ENCODE measurements at regions not wholly inside any gene's neighbourhood (a gene's known extent, or its start where the extent isn't known, plus 50 kb on each side); places are given as distances from the start of the nearest gene placed in this dataset.

- Histone ChIP-seq H3K4me1 (no peaks in the 10 kb centered on the region), H3K4me3 (no peak overlapping the region), H3K9me3 (no peaks in the 10 kb centered on the region), H3K27ac (no peak overlapping the region), H3K27me3 (no peaks in the 10 kb centered on the region), H3K36me3 (replicated peaks in 1 of 2; ENCODE audit: insufficient read depth in 1 of 2, low read depth in 2 of 2) (no peaks in the 10 kb centered on the region)
- no peak for ATAC-seq
- WGBS, 2 donors: 26 to 35% methylated on average over 1 of the region's 1 CpG
- intact Hi-C loops (cut with DNase I): no loop called here
- no peak for DNase-seq
- TF ChIP-seq POLR2A (IDR thresholded peaks at IDR 0.05): no peak
- TF ChIP-seq, protein P1, sequence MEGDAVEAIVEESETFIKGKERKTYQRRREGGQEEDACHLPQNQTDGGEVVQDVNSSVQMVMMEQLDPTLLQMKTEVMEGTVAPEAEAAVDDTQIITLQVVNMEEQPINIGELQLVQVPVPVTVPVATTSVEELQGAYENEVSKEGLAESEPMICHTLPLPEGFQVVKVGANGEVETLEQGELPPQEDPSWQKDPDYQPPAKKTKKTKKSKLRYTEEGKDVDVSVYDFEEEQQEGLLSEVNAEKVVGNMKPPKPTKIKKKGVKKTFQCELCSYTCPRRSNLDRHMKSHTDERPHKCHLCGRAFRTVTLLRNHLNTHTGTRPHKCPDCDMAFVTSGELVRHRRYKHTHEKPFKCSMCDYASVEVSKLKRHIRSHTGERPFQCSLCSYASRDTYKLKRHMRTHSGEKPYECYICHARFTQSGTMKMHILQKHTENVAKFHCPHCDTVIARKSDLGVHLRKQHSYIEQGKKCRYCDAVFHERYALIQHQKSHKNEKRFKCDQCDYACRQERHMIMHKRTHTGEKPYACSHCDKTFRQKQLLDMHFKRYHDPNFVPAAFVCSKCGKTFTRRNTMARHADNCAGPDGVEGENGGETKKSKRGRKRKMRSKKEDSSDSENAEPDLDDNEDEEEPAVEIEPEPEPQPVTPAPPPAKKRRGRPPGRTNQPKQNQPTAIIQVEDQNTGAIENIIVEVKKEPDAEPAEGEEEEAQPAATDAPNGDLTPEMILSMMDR (IDR thresholded peaks at IDR 0.05): no peak
Observed at GRCh38 chr22:44375451-44375850, 62.7 kb upstream of the SHISAL1 start.

GRCh38 chr22:44373234-44373633, 60.5 kb upstream of the SHISAL1 start:
- no peaks in the 10 kb centered on the region for H3K9me3 ChIP-seq
- 81% methylated on average over 3 of the region's 3 CpGs; no CpG with 5 or more reads in 1 of the 2 donors for WGBS, 2 donors
- ATAC-seq: no peak
- TF ChIP-seq, protein P1 (IDR thresholded peaks at IDR 0.05): no peak
- H3K27me3 ChIP-seq: no peaks in the 10 kb centered on the region
- no peak for DNase-seq
- H3K4me1 ChIP-seq: no peaks in the 10 kb centered on the region
- H3K4me3 ChIP-seq: no peak overlapping the region
- intact Hi-C loops (cut with DNase I): no loop called here
- no peak overlapping the region for H3K27ac ChIP-seq
- no peaks in the 10 kb centered on the region for H3K36me3 ChIP-seq (replicated peaks in 1 of 2; ENCODE audit: insufficient read depth in 1 of 2, low read depth in 2 of 2)

- Histone ChIP-seq H3K4me1 (no peaks in the 10 kb centered on the region), H3K27ac (no peak overlapping the region), H3K9me3 (no peaks in the 10 kb centered on the region), H3K36me3 (replicated peaks in 1 of 2; ENCODE audit: insufficient read depth in 1 of 2, low read depth in 2 of 2) (no peaks in the 10 kb centered on the region), H3K4me3 (no peak overlapping the region), H3K27me3 (no peaks in the 10 kb centered on the region)
- no peak for ATAC-seq
- TF ChIP-seq, protein P1 (IDR thresholded peaks at IDR 0.05): no peak
- no peak for TF ChIP-seq POLR2A (IDR thresholded peaks at IDR 0.05)
- DNase-seq: no peak
- 62 to 83% methylated on average over 3 to 4 of the region's 4 CpGs for WGBS, 2 donors
- intact Hi-C loops (cut with DNase I): no loop called here
Observed at GRCh38 chr22:44372611-44373010, 59.9 kb upstream of the SHISAL1 start.

DNA sequence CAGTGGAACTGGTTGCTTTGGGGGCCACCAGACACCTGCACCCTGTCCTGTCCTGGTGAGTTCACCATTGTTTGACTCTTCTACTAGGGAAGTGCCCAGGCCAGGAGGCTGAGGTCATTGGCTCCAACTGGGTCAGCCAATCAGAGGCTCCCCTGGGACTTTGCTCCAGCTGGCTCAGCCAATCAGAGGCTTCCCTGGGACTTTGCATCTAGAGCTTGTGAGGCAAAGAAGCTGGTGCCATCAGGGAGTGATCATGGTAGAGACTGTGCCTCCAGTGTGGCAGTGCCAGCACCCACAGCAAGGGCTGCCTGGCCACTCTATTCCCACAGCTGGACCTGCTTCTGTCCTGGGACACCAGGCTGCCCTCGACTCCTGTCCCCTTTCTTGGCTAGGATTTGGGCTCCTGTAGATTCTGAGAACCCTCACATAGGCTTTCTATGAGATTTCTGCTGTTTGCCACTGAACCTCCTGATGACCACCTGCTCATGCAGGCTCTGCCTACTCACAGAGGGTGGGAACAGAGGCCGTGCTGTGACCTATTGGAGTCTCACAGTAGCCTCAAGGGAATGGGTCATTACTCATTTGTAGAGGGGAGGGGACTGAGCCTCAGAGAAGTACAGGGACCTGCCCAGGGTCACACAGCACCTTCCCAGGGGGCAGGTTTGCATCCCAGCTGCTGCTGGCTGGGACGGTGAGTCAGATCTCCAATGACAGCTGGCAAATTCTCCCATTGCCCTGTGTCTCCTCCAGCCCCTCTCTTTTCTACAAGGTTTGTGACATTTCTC, 59.2 kb upstream of the SHISAL1 start:
- DNase-seq (no peak), ATAC-seq (no peak)
- WGBS, 2 donors: 69 to 76% methylated on average over 3 of the region's 3 CpGs
- no peaks in the 10 kb centered on the region for H3K9me3 ChIP-seq
- TF ChIP-seq, protein P1 (IDR thresholded peaks at IDR 0.05): no peak
- no peak for TF ChIP-seq POLR2A (IDR thresholded peaks at IDR 0.05)
- H3K27me3 ChIP-seq: no peaks in the 10 kb centered on the region
- no peak overlapping the region for H3K4me3 ChIP-seq
- intact Hi-C loops (cut with DNase I): no loop called here
- no peaks in the 10 kb centered on the region for H3K36me3 ChIP-seq (replicated peaks in 1 of 2; ENCODE audit: insufficient read depth in 1 of 2, low read depth in 2 of 2)
- H3K27ac ChIP-seq: no peak overlapping the region
- no peaks in the 10 kb centered on the region for H3K4me1 ChIP-seq
